Activated CD8-positive, alpha-beta T cell treated with anti-CD3 and anti-CD28 coated beads, Interleukin-2, amount 10 ng/mL, durations not matched to agents 7 days and 5 days (primary cell): ENCODE measurements at regions not wholly inside any gene's neighbourhood (a gene's known extent, or its start where the extent isn't known, plus 50 kb on each side); places are given as distances from the start of the nearest gene placed in this dataset.

Experiments
- ATAC-seq: fragments of 150-1000 bp; cut with Tn5 transposase; one replicate; pipeline ENCODE4 v1.10.0; 2021; ENCODE audit warnings: moderate library complexity
- CTCF ChIA-PET: fragments of 350-600 bp; sonication (Branson Sonifier 250); formaldehyde crosslinking; loops from one replicate; lab custom pipeline; 2021; ENCODE audit warnings: antibody characterized with exemption; lab: Charles Lee
- POLR2A ChIA-PET: fragments of 350-600 bp; sonication (Branson Sonifier 250); formaldehyde crosslinking; loops from one replicate; lab custom pipeline; 2021; ENCODE audit warnings: antibody characterized with exemption; lab: Charles Lee
- DNase-seq: peaks from one replicate; pipeline ENCODE4 v3.0.0-alpha.2; 2020
- H3K27ac Mint-ChIP-seq: one replicate; pipeline ENCODE4 v1.8.0; 2021; ENCODE audit warnings: mild to moderate bottlenecking, mixed read lengths
- H3K27me3 Mint-ChIP-seq: one replicate; pipeline ENCODE4 v1.8.0; 2021; ENCODE audit warnings: low read depth, mixed read lengths
- H3K36me3 Mint-ChIP-seq: one replicate; pipeline ENCODE4 v1.8.0; 2021; ENCODE audit warnings: low read depth, mixed read lengths
- H3K4me1 Mint-ChIP-seq: one replicate; pipeline ENCODE4 v1.8.0; 2021; ENCODE audit warnings: low read depth, mixed read lengths
- H3K4me3 Mint-ChIP-seq: one replicate; pipeline ENCODE4 v1.8.0; 2021; ENCODE audit warnings: mild to moderate bottlenecking, mixed read lengths
- H3K9me3 Mint-ChIP-seq: one replicate; pipeline ENCODE4 v1.8.0; 2022; ENCODE audit warnings: mixed read lengths; ENCODE audit not compliant: insufficient read depth

DNA sequence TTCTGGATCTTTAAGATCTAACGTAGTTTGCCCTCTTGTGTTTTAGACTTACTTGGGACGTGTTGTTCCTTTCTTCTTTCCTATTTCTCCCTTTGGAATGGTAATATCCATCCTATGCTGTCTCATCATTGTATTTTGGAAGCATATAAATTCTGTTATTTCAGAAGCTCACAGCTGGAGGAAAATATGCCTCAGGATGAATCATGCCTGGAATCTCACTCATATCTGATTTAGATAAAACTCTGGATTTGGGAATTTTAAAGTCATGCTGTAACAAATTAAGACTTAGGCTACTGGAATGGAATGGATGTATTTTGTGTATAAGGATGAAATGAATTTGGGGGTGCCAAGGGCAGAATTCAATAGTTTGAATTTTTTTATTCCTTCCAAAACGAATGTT lies 245.2 kb upstream of the GULP1 start:
- Mint-ChIP-seq H3K36me3 (no peaks in the 10 kb centered on the region), H3K27ac (no peak overlapping the region), H3K27me3 (no peaks in the 10 kb centered on the region), H3K9me3 (no peaks in the 10 kb centered on the region), H3K4me1 (no peaks in the 10 kb centered on the region), H3K4me3 (no peak overlapping the region)
- no peak for DNase-seq
- ChIA-PET CTCF (no interaction called here), POLR2A (interaction anchor here (0.6 kb wide), 1 partner anchor 18 kb away, joined by 3 read pairs; no protein-coding TSS in a partner anchor)
- ATAC-seq: no peak

DNA sequence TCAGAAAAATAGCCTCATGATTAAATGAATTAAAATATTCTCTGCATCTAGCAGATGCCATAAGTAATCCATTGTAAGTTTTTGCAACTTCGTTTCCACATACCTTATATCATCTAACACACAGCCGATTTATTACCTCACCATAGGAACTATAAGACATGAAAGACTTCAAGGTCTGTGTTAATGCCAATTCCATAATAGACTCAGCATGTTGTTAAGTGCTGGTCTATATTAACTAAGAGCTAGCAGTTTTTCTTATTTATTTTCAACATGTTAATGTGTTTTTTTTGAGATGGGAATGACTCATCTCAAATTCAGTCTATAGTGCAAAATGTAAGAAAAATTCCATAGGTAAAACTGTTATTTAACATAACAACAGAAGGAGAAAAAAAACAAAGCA lies 243.9 kb upstream of the GULP1 start:
- no peak for ATAC-seq
- DNase-seq: no peak

DNA sequence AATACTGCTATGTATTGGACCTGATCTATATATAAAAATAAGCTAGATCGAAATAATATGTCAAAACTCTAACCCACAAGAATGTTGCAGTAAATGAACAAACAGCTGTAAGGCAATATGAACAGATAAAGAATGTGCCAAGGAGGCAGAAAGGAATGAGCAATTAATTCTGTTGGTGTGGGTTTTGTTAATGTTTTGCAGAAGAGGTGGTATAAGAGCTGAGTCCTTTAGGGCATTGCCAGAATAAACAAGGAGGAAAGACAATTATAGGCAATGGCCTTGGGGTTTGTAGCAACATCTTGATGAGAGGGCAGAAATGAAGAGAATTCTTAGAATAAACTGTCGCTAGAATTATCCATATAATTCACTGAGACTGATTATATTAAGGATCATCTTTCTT lies 240.9 kb upstream of the GULP1 start:
- Mint-ChIP-seq H3K27me3 (no peaks in the 10 kb centered on the region), H3K27ac (no peak overlapping the region), H3K4me1 (no peaks in the 10 kb centered on the region), H3K36me3 (no peaks in the 10 kb centered on the region), H3K9me3 (no peaks in the 10 kb centered on the region), H3K4me3 (no peak overlapping the region)
- ChIA-PET POLR2A (no interaction called here), CTCF (no interaction called here)
- ATAC-seq (no peak), DNase-seq (no peak)

More for the DNA sequence above, 243.9 kb upstream of the GULP1 start:
- no peaks in the 10 kb centered on the region for H3K9me3 Mint-ChIP-seq
- H3K36me3 Mint-ChIP-seq: no peaks in the 10 kb centered on the region
- POLR2A ChIA-PET: no interaction called here
- CTCF ChIA-PET: no interaction called here
- H3K27me3 Mint-ChIP-seq: no peaks in the 10 kb centered on the region
- H3K4me1 Mint-ChIP-seq: no peaks in the 10 kb centered on the region
- no peak overlapping the region for H3K4me3 Mint-ChIP-seq
- no peak overlapping the region for H3K27ac Mint-ChIP-seq

DNA sequence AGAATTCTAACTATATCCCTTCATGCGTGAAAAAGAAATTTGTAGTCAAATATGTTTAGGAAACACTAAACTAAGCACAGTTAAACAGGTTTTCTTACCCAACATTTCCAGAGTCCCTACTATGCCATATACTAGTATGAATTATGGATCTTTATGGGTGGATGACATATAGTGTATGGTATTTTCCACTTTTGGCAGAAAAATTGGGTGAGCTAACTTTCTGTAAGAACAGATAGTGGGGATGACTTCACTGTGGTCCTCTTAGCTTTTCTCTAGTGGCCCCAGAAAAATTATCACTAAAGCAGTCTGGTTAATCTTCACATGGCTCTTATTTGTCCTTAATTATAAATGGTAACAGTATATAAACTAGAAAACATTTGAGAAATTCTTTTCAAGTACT lies 240.0 kb upstream of the GULP1 start:
- Mint-ChIP-seq H3K27me3 (no peaks in the 10 kb centered on the region), H3K4me1 (no peaks in the 10 kb centered on the region), H3K27ac (no peak overlapping the region), H3K9me3 (no peaks in the 10 kb centered on the region), H3K4me3 (no peak overlapping the region), H3K36me3 (no peaks in the 10 kb centered on the region)
- ATAC-seq (no peak), DNase-seq (no peak)
- ChIA-PET POLR2A (no interaction called here), CTCF (no interaction called here)

DNA sequence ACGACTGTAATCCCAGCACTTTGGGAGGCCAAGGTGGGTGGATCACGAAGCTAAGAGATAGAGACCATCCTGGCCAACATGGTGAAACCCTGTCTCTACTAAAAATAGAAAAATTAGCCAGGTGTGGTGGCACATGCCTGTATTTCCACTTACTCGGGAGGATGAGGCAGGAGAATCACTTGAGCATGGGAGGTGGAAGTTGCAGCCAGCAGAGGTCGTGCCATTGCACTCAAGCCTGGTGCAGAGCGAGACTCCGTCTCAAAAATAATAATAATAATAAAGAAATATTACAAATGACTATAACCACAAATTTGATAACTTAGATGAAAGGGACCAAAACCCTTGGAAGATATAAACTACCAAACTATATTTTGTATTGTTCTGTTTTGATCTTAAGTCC lies 226.3 kb upstream of the GULP1 start:
- no peak for DNase-seq
- POLR2A ChIA-PET: no interaction called here
- Mint-ChIP-seq H3K27me3 (no peaks in the 10 kb centered on the region), H3K27ac (no peak overlapping the region), H3K4me1 (no peaks in the 10 kb centered on the region), H3K4me3 (no peak overlapping the region), H3K36me3 (no peaks in the 10 kb centered on the region), H3K9me3 (no peaks in the 10 kb centered on the region)
- CTCF ChIA-PET: no interaction called here
- no peak for ATAC-seq

DNA sequence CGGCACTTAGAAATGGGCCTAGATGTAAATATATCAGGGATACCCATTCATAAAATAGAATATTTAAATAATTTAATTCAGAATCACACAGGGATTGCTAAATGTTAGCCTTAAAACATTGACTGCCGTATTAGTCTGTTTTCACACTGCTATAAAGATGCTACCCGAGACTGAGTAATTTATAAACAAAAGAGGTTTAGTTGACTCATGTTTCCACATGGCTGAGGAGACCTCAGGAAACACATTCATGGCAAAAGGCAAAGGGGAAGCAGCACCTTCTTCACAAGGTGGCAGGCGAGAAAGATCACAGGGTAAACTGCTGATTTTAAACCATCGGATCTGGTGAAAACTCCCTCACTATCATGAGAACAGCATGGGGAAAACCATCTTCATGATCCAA lies 223.6 kb upstream of the GULP1 start:
- Mint-ChIP-seq H3K36me3 (no peaks in the 10 kb centered on the region), H3K27ac (no peak overlapping the region), H3K9me3 (no peaks in the 10 kb centered on the region), H3K4me3 (no peak overlapping the region), H3K4me1 (no peaks in the 10 kb centered on the region), H3K27me3 (no peaks in the 10 kb centered on the region)
- ChIA-PET POLR2A (no interaction called here), CTCF (no interaction called here)
- ATAC-seq (no peak), DNase-seq (no peak)

DNA sequence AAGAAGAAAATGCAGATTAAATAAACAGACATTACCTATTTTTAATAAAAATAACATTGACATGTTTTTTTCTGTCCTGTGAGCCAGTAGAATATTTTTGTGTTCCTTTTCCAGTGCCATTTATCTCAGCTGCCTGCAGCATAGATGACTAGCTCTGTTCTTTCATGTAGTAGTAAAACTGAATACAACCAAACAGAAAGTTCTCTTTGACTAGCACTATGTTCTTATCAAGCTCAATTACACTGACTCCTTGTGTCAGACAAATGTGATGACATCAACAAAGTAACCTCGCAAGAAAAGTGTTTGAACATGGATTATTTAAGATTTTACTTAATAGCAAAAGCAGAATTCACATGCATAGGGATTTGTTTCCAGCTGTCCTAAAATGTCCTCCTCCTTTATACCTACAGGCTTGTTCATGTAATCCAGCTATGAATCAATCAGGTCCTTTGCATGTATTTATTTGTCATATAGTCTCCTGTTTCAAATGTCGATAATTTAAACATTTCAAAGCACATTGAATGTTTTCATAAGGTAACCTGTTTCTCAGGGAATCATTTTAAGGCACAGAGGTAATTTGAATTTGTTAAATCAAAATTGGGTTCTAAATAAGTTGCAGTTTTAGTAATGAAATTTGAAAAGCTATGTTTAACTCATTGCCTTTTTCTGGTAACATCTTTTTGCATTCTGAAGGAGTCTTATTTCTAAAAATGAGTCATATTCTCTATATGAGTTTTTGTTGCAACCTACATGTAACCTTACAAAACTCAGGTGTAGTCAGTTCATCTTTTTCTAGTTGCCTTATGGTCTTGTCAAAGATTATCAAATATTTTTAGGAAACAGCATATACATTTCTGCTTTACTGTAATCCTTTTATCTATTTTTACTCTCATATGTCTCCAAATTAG lies 215.3 kb upstream of the GULP1 start:
- H3K27me3 Mint-ChIP-seq: no peaks in the 10 kb centered on the region
- POLR2A ChIA-PET: no interaction called here
- H3K4me3 Mint-ChIP-seq: no peak overlapping the region
- DNase-seq (no peak), ATAC-seq (no peak)
- no peak overlapping the region for H3K27ac Mint-ChIP-seq
- H3K9me3 Mint-ChIP-seq: no peaks in the 10 kb centered on the region
- no peaks in the 10 kb centered on the region for H3K4me1 Mint-ChIP-seq
- CTCF ChIA-PET: no interaction called here
- no peaks in the 10 kb centered on the region for H3K36me3 Mint-ChIP-seq

DNA sequence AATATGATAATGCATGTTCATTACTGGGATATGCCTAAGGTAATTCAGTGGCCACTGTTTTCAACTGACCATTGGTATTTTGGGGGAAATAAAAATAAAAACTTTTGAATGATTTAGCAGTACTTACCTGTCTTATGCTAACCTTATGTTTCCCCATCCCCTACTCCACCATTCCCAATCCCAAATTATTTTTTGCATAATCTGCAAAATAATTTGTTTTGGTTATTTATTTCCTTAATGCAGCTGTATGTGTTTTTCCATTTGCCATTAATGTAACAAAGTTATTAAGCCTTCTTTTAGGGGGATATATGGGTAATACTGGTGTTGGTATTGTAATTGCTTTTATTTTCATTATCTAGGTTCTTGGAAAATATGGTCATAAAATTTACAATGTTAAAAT lies 213.9 kb upstream of the GULP1 start:
- no peaks in the 10 kb centered on the region for H3K27me3 Mint-ChIP-seq
- no peaks in the 10 kb centered on the region for H3K9me3 Mint-ChIP-seq
- H3K36me3 Mint-ChIP-seq: no peaks in the 10 kb centered on the region
- H3K4me3 Mint-ChIP-seq: no peak overlapping the region
- CTCF ChIA-PET: no interaction called here
- no peak for ATAC-seq
- H3K4me1 Mint-ChIP-seq: no peaks in the 10 kb centered on the region
- no peak for DNase-seq
- H3K27ac Mint-ChIP-seq: no peak overlapping the region
- POLR2A ChIA-PET: no interaction called here

DNA sequence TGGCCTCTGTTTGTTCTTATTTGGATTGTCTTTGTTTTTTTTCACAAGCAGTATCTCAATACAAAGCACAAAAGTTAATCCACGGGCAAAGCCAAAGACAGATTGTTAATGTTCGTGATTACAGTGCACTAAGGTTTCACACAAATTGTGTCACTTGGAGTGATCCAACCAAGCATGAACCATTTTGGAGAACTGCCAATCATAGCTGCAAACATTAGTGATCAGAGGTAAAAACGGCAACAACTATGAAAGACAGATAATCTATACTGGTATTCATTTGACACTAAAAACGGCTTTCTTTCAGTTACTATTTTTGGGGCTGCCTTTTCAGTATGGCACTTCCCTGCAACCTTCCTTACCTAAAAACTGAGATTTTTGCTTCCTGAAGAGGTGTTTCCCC lies 213.1 kb upstream of the GULP1 start:
- H3K4me1 Mint-ChIP-seq: no peaks in the 10 kb centered on the region
- no peaks in the 10 kb centered on the region for H3K9me3 Mint-ChIP-seq
- no peak for ATAC-seq
- H3K27ac Mint-ChIP-seq: no peak overlapping the region
- no peak for DNase-seq
- CTCF ChIA-PET: no interaction called here
- H3K4me3 Mint-ChIP-seq: no peak overlapping the region
- H3K36me3 Mint-ChIP-seq: no peaks in the 10 kb centered on the region
- H3K27me3 Mint-ChIP-seq: no peaks in the 10 kb centered on the region
- POLR2A ChIA-PET: no interaction called here

DNA sequence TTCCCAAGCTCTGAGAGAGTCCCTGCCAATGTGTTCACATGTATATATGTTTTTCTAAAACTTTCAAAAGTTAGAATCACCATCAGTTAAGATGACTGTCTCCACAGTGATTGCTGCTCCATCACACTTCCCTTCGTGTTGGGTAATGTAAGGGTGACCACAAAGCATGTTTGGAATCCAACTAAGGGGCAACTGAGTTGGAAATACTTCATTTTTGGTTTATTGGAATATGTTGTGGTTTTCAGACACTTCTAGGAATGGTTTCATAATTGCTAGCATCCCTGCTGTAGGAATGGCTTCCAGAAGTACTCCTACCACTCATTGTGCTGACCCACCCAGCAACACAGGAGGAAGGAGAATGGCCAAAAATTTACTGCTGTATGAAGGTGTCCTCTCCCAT lies 212.5 kb upstream of the GULP1 start:
- POLR2A ChIA-PET: no interaction called here
- Mint-ChIP-seq H3K36me3 (no peaks in the 10 kb centered on the region), H3K27ac (no peak overlapping the region), H3K4me3 (no peak overlapping the region), H3K4me1 (no peaks in the 10 kb centered on the region), H3K27me3 (no peaks in the 10 kb centered on the region), H3K9me3 (no peaks in the 10 kb centered on the region)
- CTCF ChIA-PET: no interaction called here
- DNase-seq (no peak), ATAC-seq (no peak)

DNA sequence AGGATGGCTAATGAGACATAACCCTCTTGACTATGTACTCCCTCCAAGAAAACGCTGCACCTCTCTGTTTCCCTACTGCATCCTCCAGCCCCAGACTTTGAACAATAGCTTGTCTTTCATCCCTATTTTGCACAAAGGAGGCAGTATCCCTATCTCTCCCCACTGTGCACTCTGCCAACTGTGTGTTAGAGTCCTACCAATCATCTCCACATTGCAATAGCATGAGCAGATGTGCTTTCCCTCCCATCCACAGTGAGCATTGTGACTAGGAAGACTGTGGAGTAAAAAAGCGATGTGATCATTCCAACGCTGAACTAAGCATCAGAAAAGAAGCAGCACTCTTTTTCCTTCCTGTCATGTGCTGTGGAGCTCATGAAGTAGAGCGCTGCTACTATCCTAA lies 206.3 kb upstream of the GULP1 start:
- no peaks in the 10 kb centered on the region for H3K27me3 Mint-ChIP-seq
- POLR2A ChIA-PET: no interaction called here
- no peak overlapping the region for H3K4me3 Mint-ChIP-seq
- H3K9me3 Mint-ChIP-seq: no peaks in the 10 kb centered on the region
- H3K4me1 Mint-ChIP-seq: no peaks in the 10 kb centered on the region
- no peaks in the 10 kb centered on the region for H3K36me3 Mint-ChIP-seq
- CTCF ChIA-PET: no interaction called here
- DNase-seq (no peak), ATAC-seq (no peak)
- no peak overlapping the region for H3K27ac Mint-ChIP-seq

DNA sequence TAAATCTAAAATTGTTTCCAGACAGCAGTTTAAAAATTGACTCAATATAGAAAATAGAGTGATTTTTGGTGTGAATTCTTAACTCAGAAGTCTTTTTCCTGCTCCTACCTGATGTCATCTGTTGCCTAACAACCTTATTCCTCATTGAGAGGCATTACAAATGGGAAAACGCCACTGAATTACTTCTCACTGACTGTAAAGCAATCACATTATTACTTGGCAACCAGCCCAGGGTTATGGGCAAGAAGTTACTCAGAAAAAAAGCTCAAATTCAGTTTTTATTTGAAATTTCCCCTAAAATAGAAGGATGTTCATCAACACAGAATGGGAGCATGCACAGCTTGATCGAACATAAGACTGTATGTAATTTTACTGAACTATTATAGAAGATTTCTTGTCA lies 201.8 kb upstream of the GULP1 start:
- Mint-ChIP-seq H3K27me3 (no peaks in the 10 kb centered on the region), H3K27ac (no peak overlapping the region), H3K4me3 (no peak overlapping the region), H3K9me3 (no peaks in the 10 kb centered on the region), H3K4me1 (no peaks in the 10 kb centered on the region), H3K36me3 (no peaks in the 10 kb centered on the region)
- no peak for ATAC-seq
- POLR2A ChIA-PET: no interaction called here
- DNase-seq: no peak
- CTCF ChIA-PET: no interaction called here

DNA sequence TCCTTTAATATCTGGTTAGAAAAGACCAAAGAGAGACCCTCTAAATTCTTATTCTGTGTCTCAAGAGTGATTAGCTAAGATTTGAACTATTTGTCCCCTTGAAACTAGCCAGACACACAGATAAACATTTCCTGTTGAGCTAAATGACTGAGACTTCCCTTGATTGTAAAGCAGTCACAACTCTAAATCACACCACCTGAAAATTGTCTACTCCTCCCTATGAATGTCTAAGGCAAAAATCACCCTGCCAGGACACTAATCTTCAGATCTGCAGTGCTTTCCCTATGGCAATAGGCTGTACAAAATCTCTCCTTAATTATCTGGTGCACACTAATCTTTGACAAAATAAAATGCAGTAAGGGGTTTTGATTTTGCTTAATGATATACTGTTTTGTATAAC lies 200.5 kb upstream of the GULP1 start:
- Mint-ChIP-seq H3K27me3 (no peaks in the 10 kb centered on the region), H3K4me1 (no peaks in the 10 kb centered on the region), H3K4me3 (no peak overlapping the region), H3K36me3 (no peaks in the 10 kb centered on the region), H3K27ac (no peak overlapping the region), H3K9me3 (no peaks in the 10 kb centered on the region)
- DNase-seq: no peak
- CTCF ChIA-PET: no interaction called here
- ATAC-seq: no peak
- POLR2A ChIA-PET: no interaction called here
